GM10266 (cell line): ENCODE measurements at regions not wholly inside any gene's neighbourhood (a gene's known extent, or its start where the extent isn't known, plus 50 kb on each side); places are given as distances from the start of the nearest gene placed in this dataset.

ENCODE experiments used
- DNase-seq: peaks from one replicate; pipeline ENCODE4 v3.0.0; 2012; ENCODE audit errors: extremely low spot score
- TF ChIP-seq, protein P1 (sequence below): IDR thresholded peaks from 2 replicates; pipeline ENCODE4 v1.5.1; 2012; ENCODE audit warnings: mild to moderate bottlenecking, low read depth; ENCODE audit not compliant: control insufficient read depth, insufficient read depth; ENCODE audit errors: missing control alignments

DNA sequence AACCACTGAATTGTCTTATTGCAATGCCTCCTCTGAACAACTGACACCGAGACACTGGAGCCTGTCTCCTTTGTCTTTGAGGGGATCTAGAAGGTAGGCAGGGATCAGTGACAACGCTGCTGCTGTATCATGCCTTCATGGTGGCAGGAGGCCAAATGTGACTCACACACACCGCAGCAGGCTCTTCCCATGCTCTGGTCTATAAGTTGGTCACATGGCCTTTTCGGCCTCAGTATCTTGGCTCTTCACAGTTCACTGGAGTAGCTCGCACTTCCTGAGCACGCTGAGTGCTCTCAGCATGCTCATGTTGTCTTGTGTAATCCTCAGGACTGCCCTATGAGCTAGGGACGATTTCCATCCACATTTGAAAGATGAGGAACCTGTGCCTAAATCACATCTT is 167.4 kb upstream of the PCSK2 start:
- no peak for DNase-seq
- TF ChIP-seq, protein P1, sequence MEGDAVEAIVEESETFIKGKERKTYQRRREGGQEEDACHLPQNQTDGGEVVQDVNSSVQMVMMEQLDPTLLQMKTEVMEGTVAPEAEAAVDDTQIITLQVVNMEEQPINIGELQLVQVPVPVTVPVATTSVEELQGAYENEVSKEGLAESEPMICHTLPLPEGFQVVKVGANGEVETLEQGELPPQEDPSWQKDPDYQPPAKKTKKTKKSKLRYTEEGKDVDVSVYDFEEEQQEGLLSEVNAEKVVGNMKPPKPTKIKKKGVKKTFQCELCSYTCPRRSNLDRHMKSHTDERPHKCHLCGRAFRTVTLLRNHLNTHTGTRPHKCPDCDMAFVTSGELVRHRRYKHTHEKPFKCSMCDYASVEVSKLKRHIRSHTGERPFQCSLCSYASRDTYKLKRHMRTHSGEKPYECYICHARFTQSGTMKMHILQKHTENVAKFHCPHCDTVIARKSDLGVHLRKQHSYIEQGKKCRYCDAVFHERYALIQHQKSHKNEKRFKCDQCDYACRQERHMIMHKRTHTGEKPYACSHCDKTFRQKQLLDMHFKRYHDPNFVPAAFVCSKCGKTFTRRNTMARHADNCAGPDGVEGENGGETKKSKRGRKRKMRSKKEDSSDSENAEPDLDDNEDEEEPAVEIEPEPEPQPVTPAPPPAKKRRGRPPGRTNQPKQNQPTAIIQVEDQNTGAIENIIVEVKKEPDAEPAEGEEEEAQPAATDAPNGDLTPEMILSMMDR = no peak

DNA sequence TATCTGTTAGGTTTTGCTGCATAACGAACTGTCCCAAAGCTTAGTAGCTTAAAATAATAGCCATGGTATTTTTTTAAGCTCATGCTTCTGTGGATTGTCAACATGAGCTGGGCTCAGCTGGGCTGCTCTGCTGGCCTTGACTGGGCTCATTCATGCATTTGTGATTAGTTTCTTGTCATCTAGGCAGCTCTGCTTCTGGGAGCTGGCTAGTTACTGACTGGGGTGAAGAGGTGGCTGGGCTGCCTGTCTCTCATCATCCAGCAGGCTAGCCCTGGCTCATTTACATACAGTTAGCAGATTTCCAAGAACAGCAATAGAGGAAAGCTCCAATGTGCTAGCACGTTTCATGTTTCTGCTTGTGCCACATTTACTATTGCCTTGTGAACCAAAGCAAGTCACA is 165.1 kb upstream of the PCSK2 start:
- TF ChIP-seq, protein P1 = no peak
- DNase-seq = no peak

DNA sequence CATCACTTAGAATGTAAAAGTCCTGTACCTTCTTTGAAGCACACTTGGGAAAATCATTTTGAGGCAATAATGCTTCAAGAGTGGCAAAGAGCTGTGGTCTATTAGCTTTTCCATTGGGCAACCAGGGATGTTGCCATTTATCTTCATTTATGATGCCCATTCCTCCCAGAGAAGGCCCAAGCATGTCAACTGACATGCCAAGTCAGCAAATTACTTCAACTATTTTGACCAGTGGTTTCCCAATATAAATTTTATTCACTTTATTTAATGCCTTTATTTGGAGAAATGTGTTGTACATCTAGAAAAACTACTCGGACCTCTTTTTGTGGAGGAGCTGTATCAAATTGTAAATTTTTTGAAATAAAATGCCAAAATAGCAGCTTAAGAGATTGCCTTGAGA is 164.1 kb upstream of the PCSK2 start:
- DNase-seq = no peak
- TF ChIP-seq, protein P1 = no peak

DNA sequence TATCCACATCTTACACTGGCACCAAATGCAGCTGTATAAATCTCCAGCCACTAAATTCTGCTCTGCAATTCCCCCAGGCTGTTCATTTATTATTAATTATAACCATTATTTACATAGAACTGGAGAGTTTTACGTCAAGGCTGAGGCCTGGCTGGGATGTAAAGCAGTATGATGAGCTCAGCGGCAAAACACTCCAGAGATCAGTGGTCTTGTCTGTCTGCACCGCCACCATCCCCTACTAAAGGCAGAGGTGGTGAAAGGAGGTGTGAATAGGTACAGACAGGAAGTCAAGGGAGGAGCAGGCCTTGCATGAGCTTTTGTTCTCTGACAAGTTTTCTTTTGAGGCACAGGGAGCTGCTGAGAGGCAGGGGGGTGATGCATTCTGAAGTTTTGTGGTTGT is 159.9 kb upstream of the PCSK2 start:
- no peak for DNase-seq
- TF ChIP-seq, protein P1 = no peak

DNA sequence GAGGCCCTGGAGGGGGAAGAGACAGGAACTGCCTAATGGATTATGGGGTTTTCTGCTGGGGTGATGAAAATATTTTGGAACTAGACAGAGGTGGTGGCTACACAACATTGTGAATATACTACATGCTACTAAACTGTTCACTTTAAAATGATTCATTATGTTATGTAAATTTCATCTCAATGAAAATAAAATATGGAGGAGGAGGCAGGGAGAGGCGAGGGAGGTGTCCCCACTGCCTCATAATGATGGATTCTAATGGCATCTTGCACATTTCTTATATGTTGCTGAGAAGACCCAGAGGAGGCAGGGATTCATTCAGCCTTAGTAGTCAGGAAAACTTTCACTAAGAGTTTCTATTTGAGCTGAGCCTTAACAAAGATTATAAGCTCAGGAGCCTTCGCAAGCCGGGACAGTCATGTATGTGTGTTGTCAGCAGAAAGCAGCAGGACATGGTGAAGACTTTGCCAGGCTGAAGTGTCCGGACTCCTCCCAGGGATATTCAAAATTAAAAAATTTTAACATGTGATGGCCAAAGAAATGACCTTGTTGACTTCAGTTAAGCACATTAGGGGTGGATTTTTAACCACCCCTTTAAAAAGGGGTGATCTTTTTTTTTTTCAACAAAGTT is 158.6 kb upstream of the PCSK2 start:
- TF ChIP-seq, protein P1 = no peak
- no peak for DNase-seq

DNA sequence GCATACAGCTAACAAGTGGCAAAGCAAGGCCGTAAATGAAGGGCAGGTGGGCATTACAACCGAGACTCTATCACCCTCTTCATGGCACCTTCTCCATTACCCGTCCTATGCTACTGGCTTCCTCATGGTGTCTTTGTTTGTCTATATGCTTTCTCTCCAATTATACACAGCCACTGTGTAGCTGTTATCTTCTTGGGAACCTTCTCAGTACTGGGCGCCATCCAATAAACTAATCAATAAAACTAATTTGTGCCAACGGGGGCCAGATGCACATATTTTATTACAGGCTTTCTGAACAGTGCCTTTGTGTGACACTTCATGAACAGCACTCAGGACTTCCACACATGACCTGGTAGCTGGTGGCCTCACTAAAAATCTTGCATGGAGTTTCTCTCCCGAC is 149.8 kb upstream of the PCSK2 start:
- TF ChIP-seq, protein P1 = no peak
- DNase-seq = no peak

DNA sequence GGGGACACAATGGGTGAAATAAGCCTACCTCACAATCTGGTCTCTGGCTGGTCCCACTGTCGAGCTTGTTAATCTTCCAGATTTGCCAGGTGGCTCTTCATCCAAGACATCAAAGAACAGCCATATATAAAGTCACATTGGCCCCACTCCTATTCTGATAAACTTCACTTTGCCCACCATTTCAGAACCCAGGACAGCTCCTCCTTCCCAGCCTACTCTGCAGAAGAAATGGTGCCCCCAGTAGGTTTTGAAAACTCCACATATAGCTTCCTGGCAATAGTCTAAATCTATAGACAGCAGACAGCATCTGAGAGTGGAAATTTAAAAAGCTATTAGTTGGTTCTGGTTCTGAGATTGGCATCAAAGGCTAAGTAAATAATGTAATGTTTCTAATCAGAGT is 143.1 kb upstream of the PCSK2 start:
- DNase-seq = no peak
- TF ChIP-seq, protein P1 = no peak
